AG10803 (cell line): ENCODE measurements at regions not wholly inside any gene's neighbourhood (a gene's known extent, or its start where the extent isn't known, plus 50 kb on each side); places are given as distances from the start of the nearest gene placed in this dataset.

Experiments used
- DNase-seq: peaks from one replicate; pipeline ENCODE4 v3.0.0; 2010; ENCODE audit warnings: low read depth
- H3K4me3 ChIP-seq: 2 replicates; pipeline ENCODE4 v1.5.1; 2011; ENCODE audit warnings: mild to moderate bottlenecking, low read length, control low read depth
- CTCF ChIP-seq: conservative IDR thresholded peaks from 2 replicates; pipeline ENCODE4 v1.5.1; 2011; ENCODE audit warnings: mild to moderate bottlenecking, low read length, control low read depth, inconsistent platforms

- no peak overlapping the region for H3K4me3 ChIP-seq
- no peak for TF ChIP-seq CTCF
- DNase-seq = no peak
Measured at GRCh38 chr3:127097481-127097880, 95.5 kb upstream of the PRR23E start.

DNA sequence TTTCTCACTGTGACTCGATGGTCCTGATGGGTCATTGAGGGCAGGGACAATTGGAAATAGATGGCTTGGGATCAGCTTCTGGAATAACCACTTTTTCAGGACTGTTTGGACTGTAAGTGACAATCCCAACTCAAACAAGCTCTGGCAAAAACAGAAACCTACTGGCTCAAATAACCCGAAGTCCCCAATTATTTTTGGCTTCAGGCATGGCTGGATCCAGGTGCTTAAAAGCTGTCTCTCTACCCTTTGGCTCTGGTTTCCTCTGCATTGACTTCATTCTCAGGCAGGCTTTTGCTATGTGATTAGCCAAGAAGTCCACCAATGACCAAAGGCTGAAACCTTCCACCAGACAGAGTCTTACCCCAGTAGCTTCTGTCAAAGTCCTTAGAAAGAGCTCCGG is 92.9 kb upstream of the PRR23E start:
- no peak overlapping the region for H3K4me3 ChIP-seq
- no peak for TF ChIP-seq CTCF
- DNase-seq = no peak

DNA sequence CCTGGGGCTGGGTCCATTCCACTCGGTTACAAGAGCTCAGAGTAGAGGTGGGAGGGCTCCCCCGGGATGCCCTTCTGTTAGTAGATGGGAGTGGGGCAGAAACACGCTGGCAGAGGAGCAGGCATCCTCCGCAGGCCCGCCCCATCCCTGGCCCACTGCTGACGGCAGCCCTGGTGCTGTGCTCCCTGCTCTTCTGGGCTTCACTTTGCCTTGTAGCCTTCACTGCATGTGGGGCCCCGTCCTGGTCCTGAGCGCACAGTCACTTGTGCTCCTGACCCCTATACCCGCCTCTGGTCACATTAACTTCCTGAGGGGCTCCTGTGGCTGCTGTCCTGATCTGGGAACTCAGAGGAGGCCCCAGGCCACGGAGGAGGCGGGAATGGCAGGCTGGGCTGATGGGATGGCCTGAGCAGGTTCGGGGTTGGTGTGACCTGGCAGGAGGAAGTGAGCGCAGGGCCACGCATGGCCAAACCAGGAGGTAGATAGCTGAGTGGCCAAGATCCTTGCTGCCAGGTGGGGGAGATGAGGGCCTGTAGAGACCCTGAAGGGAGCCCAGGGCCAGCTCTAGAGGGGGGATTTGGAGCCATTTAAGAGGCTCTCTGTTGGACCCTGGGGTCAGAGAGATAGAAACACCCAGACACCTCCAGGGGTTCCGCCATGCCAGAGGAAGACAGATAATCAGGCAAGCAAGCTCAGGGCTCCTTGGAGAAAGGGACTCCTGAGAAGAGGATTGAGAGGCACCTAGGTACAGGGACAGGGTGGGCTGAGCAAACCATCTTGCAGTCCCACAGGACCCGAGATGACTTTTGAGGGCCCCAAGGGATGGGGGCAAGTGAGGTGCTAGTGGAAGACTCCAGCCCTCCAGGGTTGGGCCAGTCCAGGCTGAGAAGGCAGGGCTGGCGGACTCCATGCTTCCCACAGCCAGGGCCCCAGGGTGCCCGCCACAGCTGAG is 92.2 kb upstream of the PRR23E start:
- no peak overlapping the region for H3K4me3 ChIP-seq
- DNase-seq = no peak
- TF ChIP-seq CTCF = no peak

GRCh38 chr3:127101411-127102187 is 91.3 kb upstream of the PRR23E start:
- no peak overlapping the region for H3K4me3 ChIP-seq
- no peak for DNase-seq

GRCh38 chr3:127102188-127102520 is 90.8 kb upstream of the PRR23E start:
- DNase-seq = no peak
- no peak for TF ChIP-seq CTCF
- no peak overlapping the region for H3K4me3 ChIP-seq

More at GRCh38 chr3:127101411-127102187, 91.3 kb upstream of the PRR23E start:
- no peak for TF ChIP-seq CTCF

GRCh38 chr3:127102587-127102986 is 90.3 kb upstream of the PRR23E start:
- DNase-seq = no peak
- TF ChIP-seq CTCF = no peak

DNA sequence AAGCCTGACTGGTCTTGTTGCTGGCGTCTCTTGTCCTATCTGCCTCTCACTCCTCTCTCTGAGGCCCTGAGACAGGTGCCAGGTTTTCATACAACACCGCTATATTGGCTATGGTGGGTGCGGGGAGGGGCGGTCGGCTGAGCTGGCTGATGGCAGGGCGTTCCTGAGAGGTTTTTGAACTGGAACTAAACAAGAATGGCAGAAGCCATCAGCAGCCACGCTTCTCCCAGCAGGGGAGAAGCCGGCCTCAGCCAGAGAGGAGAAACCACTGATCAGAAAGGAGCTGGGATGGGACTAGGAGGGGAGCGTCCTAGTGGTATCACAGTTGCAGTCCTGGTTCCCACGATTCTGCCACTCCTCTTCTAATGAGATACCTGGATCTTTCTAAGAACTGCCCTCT is 89.9 kb upstream of the PRR23E start:
- TF ChIP-seq CTCF = no peak
- DNase-seq = no peak
- H3K4me3 ChIP-seq = no peak overlapping the region

More at GRCh38 chr3:127102587-127102986, 90.3 kb upstream of the PRR23E start:
- no peak overlapping the region for H3K4me3 ChIP-seq
